Panc1 (cell line): ENCODE measurements at regions not wholly inside any gene's neighbourhood (a gene's known extent, or its start where the extent isn't known, plus 50 kb on each side); places are given as distances from the start of the nearest gene placed in this dataset.

ENCODE experiments used
- ATAC-seq: fragments of 200-7000 bp; cut with Tn5 transposase; 2 replicates; pipeline ENCODE4 v1.9.1; 2020; ENCODE audit warnings: mild to moderate bottlenecking, moderate library complexity
- BruUV-seq: library from RNA; stranded (reverse); fragments of 400-500 nt; replicated peaks from 2 replicates; lab custom pipeline; 2021; lab: Mats Ljungman, UMichigan
- CTCF ChIA-PET: fragments of 300-600 bp; sonication (Branson Sonifier 250); formaldehyde crosslinking; loops from one replicate; lab custom pipeline; 2022; ENCODE audit warnings: antibody characterized with exemption; lab: Charles Lee
- POLR2A ChIA-PET: fragments of 300-600 bp; sonication (Branson Sonifier 250); formaldehyde crosslinking; loops from one replicate; lab custom pipeline; 2022; ENCODE audit warnings: antibody characterized with exemption; lab: Charles Lee
- DNase-seq: peaks from one replicate; pipeline ENCODE4 v3.0.0-alpha.2; 2010; ENCODE audit warnings: low read depth, low spot score
- H3K27ac ChIP-seq: 2 replicates; pipeline ENCODE4 v1.5.1; 2011; ENCODE audit warnings: mild to moderate bottlenecking, low read length, inconsistent platforms
- H3K27me3 ChIP-seq: fragments of 200-500 bp; sonication (Bioruptor generic); 2 replicates; pipeline ENCODE4 v1.6.0; 2014; ENCODE audit warnings: low read length, inconsistent platforms; ENCODE audit not compliant: control insufficient read depth, insufficient read depth
- H3K36me3 ChIP-seq: fragments of 200-500 bp; sonication (Bioruptor generic); 2 replicates; pipeline ENCODE4 v1.5.1; 2014; ENCODE audit warnings: inconsistent platforms, mild to moderate bottlenecking, low read length, moderate library complexity; ENCODE audit not compliant: control insufficient read depth, insufficient read depth
- H3K4me1 ChIP-seq: 2 replicates; pipeline ENCODE4 v1.5.1; 2011; ENCODE audit warnings: inconsistent platforms, mild to moderate bottlenecking, low read length, moderate library complexity; ENCODE audit not compliant: control insufficient read depth, insufficient read depth
- H3K4me3 ChIP-seq, 2 experiments: 2 replicates each; pipeline ENCODE4 v1.5.1; 2011 to 2012; ENCODE audit warnings: low read depth in 2 of 2, low read length in 2 of 2, mild to moderate bottlenecking in 2 of 2, inconsistent platforms in 1 of 2, moderate library complexity in 1 of 2
- H3K9me3 ChIP-seq: fragments of 200-500 bp; sonication (Bioruptor generic); 2 replicates; pipeline ENCODE4 v1.5.1; 2014; ENCODE audit warnings: low read depth, mild to moderate bottlenecking, inconsistent platforms, low read length, moderate library complexity; ENCODE audit not compliant: control insufficient read depth, insufficient read depth
- POLR2AphosphoS5 ChIP-seq: IDR thresholded peaks from 2 replicates; pipeline ENCODE4 v1.6.1; 2012; ENCODE audit warnings: mild to moderate bottlenecking, low read depth, low read length, moderate library complexity
- SIN3A ChIP-seq: IDR thresholded peaks from 2 replicates; pipeline ENCODE4 v1.6.1; 2012; ENCODE audit warnings: low read depth, mild to moderate bottlenecking, low read length, moderate library complexity, borderline replicate concordance; ENCODE audit not compliant: insufficient read depth
- TCF7L2 ChIP-seq: IDR thresholded peaks from 2 replicates; pipeline ENCODE4 v1.6.1; 2011; ENCODE audit warnings: mild to moderate bottlenecking, low read depth, low read length, inconsistent platforms
- in situ Hi-C: cut with HindIII; loops from 2 replicates; pipeline ENCODE4 v1.10.0; 2016; ENCODE audit warnings: low sequenced_read_pairs, low pct_unique_long_range_greater_than_20kb
- intact Hi-C: fragments of 100-400 bp; cut with micrococcal nuclease; formaldehyde crosslinking; loops from one replicate; pipeline ENCODE4 v1.10.0; 2022; ENCODE audit not compliant: unreplicated experiment
- TF ChIP-seq, protein P1 (sequence below): fragments of 450-650 bp; IDR thresholded peaks from 2 replicates; pipeline ENCODE4 v1.5.1; 2017; ENCODE audit warnings: mild to moderate bottlenecking
- TF ChIP-seq, protein P2 (sequence below), 2 experiments: IDR thresholded peaks; 2 replicates each; pipeline ENCODE4 v1.6.1; 2011 to 2012; ENCODE audit warnings: low read depth in 2 of 2, control low read depth in 1 of 2, low read length in 1 of 2, mild to moderate bottlenecking in 1 of 2, moderate library complexity in 1 of 2; ENCODE audit not compliant: insufficient read depth in 1 of 2

DNA sequence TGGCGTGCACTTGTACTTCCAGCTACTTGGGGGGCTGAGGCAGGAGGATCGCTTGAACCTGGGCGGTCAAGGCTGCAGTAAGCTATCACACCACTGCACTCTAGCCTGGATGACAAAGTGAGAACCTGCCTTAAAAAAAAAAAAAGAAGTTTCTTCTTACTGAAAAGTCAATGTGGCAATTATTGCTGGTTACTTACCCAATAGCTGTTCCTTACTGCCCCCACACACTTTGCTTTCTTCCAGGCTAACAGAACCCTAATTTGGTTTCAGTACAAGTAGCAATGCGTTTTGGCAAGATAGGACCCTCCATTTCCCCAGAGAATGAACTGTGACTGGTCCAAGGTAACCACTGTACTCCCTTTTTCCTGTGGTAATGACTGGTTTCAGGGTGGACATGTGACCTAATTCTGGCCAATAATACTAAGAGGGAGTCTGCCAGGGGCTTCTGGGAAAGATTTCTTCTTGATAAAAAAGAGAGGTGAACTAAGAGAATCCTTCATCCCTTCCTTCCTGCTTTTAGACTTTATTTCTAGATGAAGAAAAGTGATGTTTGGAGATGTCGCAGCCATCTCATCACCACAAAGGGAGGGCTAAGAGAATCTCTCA lies 58.8 kb upstream of the MSI2 start:
- ChIA-PET POLR2A (no interaction called here), CTCF (interaction anchor here (0.8 kb wide), 1 partner anchor 550 kb away, joined by 3 read pairs; no protein-coding TSS in a partner anchor)
- Histone ChIP-seq H3K27me3 (peaks cover 5% of the 10 kb centered on the region), H3K27ac (no peak overlapping the region), H3K36me3 (no peaks in the 10 kb centered on the region), H3K4me3 (no peak overlapping the region), H3K9me3 (no peaks in the 10 kb centered on the region), H3K4me1 (no peaks in the 10 kb centered on the region)
- no TSS peak for BruUV-seq
- ATAC-seq: no peak
- intact Hi-C loops: no loop called here
- TF ChIP-seq TCF7L2 (no peak), POLR2AphosphoS5 (no peak)
- TF ChIP-seq, protein P1, sequence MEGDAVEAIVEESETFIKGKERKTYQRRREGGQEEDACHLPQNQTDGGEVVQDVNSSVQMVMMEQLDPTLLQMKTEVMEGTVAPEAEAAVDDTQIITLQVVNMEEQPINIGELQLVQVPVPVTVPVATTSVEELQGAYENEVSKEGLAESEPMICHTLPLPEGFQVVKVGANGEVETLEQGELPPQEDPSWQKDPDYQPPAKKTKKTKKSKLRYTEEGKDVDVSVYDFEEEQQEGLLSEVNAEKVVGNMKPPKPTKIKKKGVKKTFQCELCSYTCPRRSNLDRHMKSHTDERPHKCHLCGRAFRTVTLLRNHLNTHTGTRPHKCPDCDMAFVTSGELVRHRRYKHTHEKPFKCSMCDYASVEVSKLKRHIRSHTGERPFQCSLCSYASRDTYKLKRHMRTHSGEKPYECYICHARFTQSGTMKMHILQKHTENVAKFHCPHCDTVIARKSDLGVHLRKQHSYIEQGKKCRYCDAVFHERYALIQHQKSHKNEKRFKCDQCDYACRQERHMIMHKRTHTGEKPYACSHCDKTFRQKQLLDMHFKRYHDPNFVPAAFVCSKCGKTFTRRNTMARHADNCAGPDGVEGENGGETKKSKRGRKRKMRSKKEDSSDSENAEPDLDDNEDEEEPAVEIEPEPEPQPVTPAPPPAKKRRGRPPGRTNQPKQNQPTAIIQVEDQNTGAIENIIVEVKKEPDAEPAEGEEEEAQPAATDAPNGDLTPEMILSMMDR: no peak
- TF ChIP-seq, protein P2, sequence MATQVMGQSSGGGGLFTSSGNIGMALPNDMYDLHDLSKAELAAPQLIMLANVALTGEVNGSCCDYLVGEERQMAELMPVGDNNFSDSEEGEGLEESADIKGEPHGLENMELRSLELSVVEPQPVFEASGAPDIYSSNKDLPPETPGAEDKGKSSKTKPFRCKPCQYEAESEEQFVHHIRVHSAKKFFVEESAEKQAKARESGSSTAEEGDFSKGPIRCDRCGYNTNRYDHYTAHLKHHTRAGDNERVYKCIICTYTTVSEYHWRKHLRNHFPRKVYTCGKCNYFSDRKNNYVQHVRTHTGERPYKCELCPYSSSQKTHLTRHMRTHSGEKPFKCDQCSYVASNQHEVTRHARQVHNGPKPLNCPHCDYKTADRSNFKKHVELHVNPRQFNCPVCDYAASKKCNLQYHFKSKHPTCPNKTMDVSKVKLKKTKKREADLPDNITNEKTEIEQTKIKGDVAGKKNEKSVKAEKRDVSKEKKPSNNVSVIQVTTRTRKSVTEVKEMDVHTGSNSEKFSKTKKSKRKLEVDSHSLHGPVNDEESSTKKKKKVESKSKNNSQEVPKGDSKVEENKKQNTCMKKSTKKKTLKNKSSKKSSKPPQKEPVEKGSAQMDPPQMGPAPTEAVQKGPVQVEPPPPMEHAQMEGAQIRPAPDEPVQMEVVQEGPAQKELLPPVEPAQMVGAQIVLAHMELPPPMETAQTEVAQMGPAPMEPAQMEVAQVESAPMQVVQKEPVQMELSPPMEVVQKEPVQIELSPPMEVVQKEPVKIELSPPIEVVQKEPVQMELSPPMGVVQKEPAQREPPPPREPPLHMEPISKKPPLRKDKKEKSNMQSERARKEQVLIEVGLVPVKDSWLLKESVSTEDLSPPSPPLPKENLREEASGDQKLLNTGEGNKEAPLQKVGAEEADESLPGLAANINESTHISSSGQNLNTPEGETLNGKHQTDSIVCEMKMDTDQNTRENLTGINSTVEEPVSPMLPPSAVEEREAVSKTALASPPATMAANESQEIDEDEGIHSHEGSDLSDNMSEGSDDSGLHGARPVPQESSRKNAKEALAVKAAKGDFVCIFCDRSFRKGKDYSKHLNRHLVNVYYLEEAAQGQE (IDR thresholded peaks at IDR 0.05; ENCODE audit: insufficient read depth in 1 of 2, low read depth in 2 of 2, low read length in 1 of 2): no peak
- no peak for DNase-seq
- in situ Hi-C loops: no loop called here

DNA sequence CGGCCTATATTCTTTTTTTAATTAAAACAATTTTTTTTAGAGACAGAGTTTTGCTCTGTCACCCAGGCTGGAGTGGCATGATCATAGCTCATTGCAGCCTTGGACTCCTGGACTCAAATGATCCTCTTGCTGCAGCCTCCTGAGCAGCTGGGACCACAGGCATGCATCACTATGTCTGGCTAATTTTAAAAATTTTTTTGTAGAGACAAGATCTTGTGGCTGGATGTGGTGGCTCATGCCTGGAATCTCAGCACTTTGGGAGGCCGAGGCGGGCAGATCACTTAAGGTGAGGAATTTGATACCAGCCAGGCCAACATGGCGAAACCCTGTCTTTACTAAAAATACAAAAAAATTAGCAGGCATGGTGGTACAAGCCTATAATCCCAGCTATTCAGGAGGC lies 54.8 kb upstream of the MSI2 start:
- no peak overlapping the region for H3K27ac ChIP-seq
- DNase-seq (no peak), ATAC-seq (no peak)
- in situ Hi-C loops: no loop called here
- peaks cover 5% of the 10 kb centered on the region for H3K27me3 ChIP-seq
- no peak overlapping the region for H3K4me3 ChIP-seq
- CTCF ChIA-PET: no interaction called here
- no peak for TF ChIP-seq SIN3A
- TF ChIP-seq TCF7L2: no peak
- TF ChIP-seq, protein P1: no peak
- TF ChIP-seq POLR2AphosphoS5: no peak
- TF ChIP-seq, protein P2 (IDR thresholded peaks at IDR 0.05; ENCODE audit: insufficient read depth in 1 of 2, low read depth in 2 of 2, low read length in 1 of 2): no peak
- POLR2A ChIA-PET: no interaction called here
- no peaks in the 10 kb centered on the region for H3K9me3 ChIP-seq
- intact Hi-C loops: no loop called here
- no peaks in the 10 kb centered on the region for H3K4me1 ChIP-seq
- no peaks in the 10 kb centered on the region for H3K36me3 ChIP-seq
- BruUV-seq: no TSS peak
